ENCODE measurements at regions not wholly inside any gene's neighbourhood (a gene's known extent, or its start where the extent isn't known, plus 50 kb on each side); places are given as distances from the start of the nearest gene placed in this dataset.

GRCh38 chr14:62303437-62303836, 541.2 kb downstream of the SNAPC1 start:
- no peak overlapping the region for H3K27ac ChIP-seq
- H3K4me1 ChIP-seq, result no peaks in the 10 kb centered on the region
- DNase-seq (ENCODE audit: low spot score in 2 of 2), result no peak
- intact Hi-C loops (cut with DNase I), result no loop called here
- TF ChIP-seq CTCF (IDR thresholded peaks at IDR 0.05), result no peak
- no peaks in the 10 kb centered on the region for H3K36me3 ChIP-seq
- H3K9me3 ChIP-seq, result no peaks in the 10 kb centered on the region
- no peaks in the 10 kb centered on the region for H3K27me3 ChIP-seq
- H3K4me3 ChIP-seq, result no peak overlapping the region

- no peaks in the 10 kb centered on the region for H3K27me3 ChIP-seq
- no peaks in the 10 kb centered on the region for H3K4me1 ChIP-seq
- no peak overlapping the region for H3K4me3 ChIP-seq
- H3K27ac ChIP-seq, result no peak overlapping the region
- intact Hi-C loops (cut with DNase I), result no loop called here
- no peak for TF ChIP-seq CTCF (IDR thresholded peaks at IDR 0.05)
- H3K36me3 ChIP-seq, result no peaks in the 10 kb centered on the region
- no peaks in the 10 kb centered on the region for H3K9me3 ChIP-seq
- no peak for DNase-seq (ENCODE audit: low spot score in 2 of 2)
Observed at GRCh38 chr14:62304257-62304656, 542.0 kb downstream of the SNAPC1 start.

GRCh38 chr14:62307844-62308243, 545.6 kb downstream of the SNAPC1 start:
- no peak overlapping the region for H3K4me3 ChIP-seq
- intact Hi-C loops (cut with DNase I), result no loop called here
- no peak for TF ChIP-seq CTCF (IDR thresholded peaks at IDR 0.05)

GRCh38 chr14:62308316-62308715, 546.1 kb downstream of the SNAPC1 start:
- Histone ChIP-seq H3K27me3 (no peaks in the 10 kb centered on the region), H3K4me3 (no peak overlapping the region), H3K27ac (no peak overlapping the region), H3K36me3 (no peaks in the 10 kb centered on the region), H3K4me1 (no peaks in the 10 kb centered on the region), H3K9me3 (no peaks in the 10 kb centered on the region)
- no peak for TF ChIP-seq CTCF (IDR thresholded peaks at IDR 0.05)
- DNase-seq (ENCODE audit: low spot score in 2 of 2), result no peak
- intact Hi-C loops (cut with DNase I), result no loop called here

More at GRCh38 chr14:62307844-62308243, 545.6 kb downstream of the SNAPC1 start:
- H3K27me3 ChIP-seq, result no peaks in the 10 kb centered on the region
- H3K27ac ChIP-seq, result no peak overlapping the region
- H3K4me1 ChIP-seq, result no peaks in the 10 kb centered on the region
- H3K9me3 ChIP-seq, result no peaks in the 10 kb centered on the region
- H3K36me3 ChIP-seq, result no peaks in the 10 kb centered on the region
- no peak for DNase-seq (ENCODE audit: low spot score in 2 of 2)

- H3K9me3 ChIP-seq, result no peaks in the 10 kb centered on the region
- no peaks in the 10 kb centered on the region for H3K36me3 ChIP-seq
- DNase-seq (ENCODE audit: low spot score in 2 of 2), result no peak
- TF ChIP-seq CTCF (IDR thresholded peaks at IDR 0.05), result no peak
- no peaks in the 10 kb centered on the region for H3K4me1 ChIP-seq
- H3K4me3 ChIP-seq, result no peak overlapping the region
- H3K27ac ChIP-seq, result no peak overlapping the region
- intact Hi-C loops (cut with DNase I), result no loop called here
- H3K27me3 ChIP-seq, result no peaks in the 10 kb centered on the region
Observed at GRCh38 chr14:62308891-62309290, 546.7 kb downstream of the SNAPC1 start.

- no peak for DNase-seq (ENCODE audit: low spot score in 2 of 2)
- no peak for TF ChIP-seq CTCF (IDR thresholded peaks at IDR 0.05)
- Histone ChIP-seq H3K27me3 (no peaks in the 10 kb centered on the region), H3K9me3 (no peaks in the 10 kb centered on the region), H3K4me1 (no peaks in the 10 kb centered on the region), H3K27ac (no peak overlapping the region), H3K4me3 (no peak overlapping the region), H3K36me3 (no peaks in the 10 kb centered on the region)
- intact Hi-C loops (cut with DNase I), result no loop called here
Observed at GRCh38 chr14:62313212-62313611, 551.0 kb downstream of the SNAPC1 start.
